Common myeloid progenitor, CD34-positive (primary cell): ENCODE measurements at regions not wholly inside any gene's neighbourhood (a gene's known extent, or its start where the extent isn't known, plus 50 kb on each side); places are given as distances from the start of the nearest gene placed in this dataset.

Experiments used
- CTCF ChIA-PET: fragments of 350-600 bp; sonication (Branson Sonifier 250); formaldehyde crosslinking; loops from one replicate; lab custom pipeline; 2021; ENCODE audit warnings: antibody characterized with exemption; lab: Charles Lee
- POLR2A ChIA-PET: fragments of 350-600 bp; sonication (Branson Sonifier 250); formaldehyde crosslinking; loops from one replicate; lab custom pipeline; 2021; ENCODE audit warnings: antibody characterized with exemption; lab: Charles Lee
- DNase-seq, 3 donors: peaks; one replicate each; pipeline versions ENCODE4 v3.0.0 to v3.0.0-alpha.2; 2013
- H3K27ac ChIP-seq, 2 experiments: 1 replicate in 1 of 2; 2 replicates in 1 of 2; pipeline ENCODE4 v1.7.0; 2013; ENCODE audit warnings: inconsistent platforms in 2 of 2, low read length in 2 of 2, mild to moderate bottlenecking in 2 of 2, low read depth in 1 of 2, moderate library complexity in 1 of 2; ENCODE audit not compliant: severe bottlenecking in 2 of 2, insufficient read depth in 1 of 2, poor library complexity in 1 of 2
- H3K27me3 ChIP-seq, 5 experiments: replicated peaks in 2 of 5; 1 replicate in 3 of 5; 2 replicates in 2 of 5; pipeline versions ENCODE4 v1.6.1 to v1.7.0; 2013; ENCODE audit warnings: low read length in 4 of 5, mild to moderate bottlenecking in 2 of 5, moderate library complexity in 2 of 5, inconsistent platforms in 1 of 5; ENCODE audit not compliant: insufficient read depth in 5 of 5, control insufficient read depth in 4 of 5
- H3K36me3 ChIP-seq, 4 experiments: 1 replicate in 2 of 4; 2 replicates in 2 of 4; pipeline versions ENCODE4 v1.6.1 to v1.7.0; 2013; ENCODE audit warnings: low read length in 3 of 4, control low read depth in 1 of 4, mild to moderate bottlenecking in 1 of 4; ENCODE audit not compliant: control insufficient read depth in 4 of 4, insufficient read depth in 4 of 4
- H3K4me1 ChIP-seq, 4 experiments: 1 replicate in 3 of 4; 2 replicates in 1 of 4; pipeline versions ENCODE4 v1.6.1 to v1.7.1; 2013; ENCODE audit warnings: low read length in 3 of 4, mild to moderate bottlenecking in 3 of 4, control low read depth in 1 of 4, inconsistent platforms in 1 of 4, moderate library complexity in 1 of 4; ENCODE audit not compliant: control insufficient read depth in 4 of 4, insufficient read depth in 4 of 4; ENCODE audit errors: control extremely low read depth in 1 of 4
- H3K4me3 ChIP-seq, 7 experiments: 1 replicate in 4 of 7; 2 replicates in 3 of 7; pipeline versions ENCODE4 v1.5.1 to v1.7.0; 2013; ENCODE audit warnings: mild to moderate bottlenecking in 7 of 7, low read length in 6 of 7, moderate library complexity in 6 of 7, inconsistent platforms in 2 of 7, low read depth in 2 of 7, control low read depth in 1 of 7; ENCODE audit not compliant: insufficient read depth in 4 of 7, control insufficient read depth in 1 of 7; ENCODE audit errors: extremely low read depth in 1 of 7
- H3K9me3 ChIP-seq, 5 experiments: 1 replicate in 4 of 5; 2 replicates in 1 of 5; pipeline versions ENCODE4 v1.6.1 to v1.7.1; 2013; ENCODE audit warnings: low read length in 4 of 5, mild to moderate bottlenecking in 2 of 5, inconsistent platforms in 1 of 5, low read depth in 1 of 5, moderate library complexity in 1 of 5; ENCODE audit not compliant: control insufficient read depth in 4 of 5, insufficient read depth in 2 of 5; ENCODE audit errors: control extremely low read depth in 1 of 5
- WGBS: methylation state at CpG from one replicate; pipeline ENCODE4 v1.1.5; 2013; ENCODE audit not compliant: insufficient coverage; 5-methylcytosine and 5-hydroxymethylcytosine counted together

GRCh38 chr18:27447451-27447881, 262.4 kb upstream of the CHST9 start:
- Histone ChIP-seq H3K9me3 (no peaks in the 10 kb centered on the region), H3K27me3 (no peaks in the 10 kb centered on the region), H3K36me3 (no peaks in the 10 kb centered on the region), H3K4me1 (no peaks in the 10 kb centered on the region), H3K4me3 (no peak overlapping the region), H3K27ac (no peak overlapping the region)
- WGBS, result 86% methylated on average over 5 of the region's 5 CpGs
- DNase-seq, result no peak
- ChIA-PET CTCF (no interaction called here), POLR2A (no interaction called here)

GRCh38 chr18:27430595-27430994, 245.5 kb upstream of the CHST9 start:
- Histone ChIP-seq H3K36me3 (no peaks in the 10 kb centered on the region), H3K27ac (no peak overlapping the region), H3K4me1 (no peaks in the 10 kb centered on the region), H3K27me3 (no peaks in the 10 kb centered on the region), H3K9me3 (peaks cover 0 to 6% (median 3%) of the 10 kb centered on the region in 5 experiments), H3K4me3 (no peak overlapping the region)
- DNase-seq, result no peak
- WGBS, result no CpG with 5 or more reads among the region's 2 CpGs
- POLR2A ChIA-PET, result no interaction called here
- CTCF ChIA-PET, result no interaction called here

GRCh38 chr18:27428716-27429475, 243.8 kb upstream of the CHST9 start:
- H3K36me3 ChIP-seq, result no peaks in the 10 kb centered on the region
- no peak for DNase-seq
- ChIA-PET CTCF (no interaction called here), POLR2A (no interaction called here)
- H3K4me3 ChIP-seq, result no peak overlapping the region
- WGBS, result 87% methylated on average over 2 of the region's 2 CpGs
- H3K27me3 ChIP-seq, result no peaks in the 10 kb centered on the region
- no peaks in the 10 kb centered on the region for H3K4me1 ChIP-seq
- H3K9me3 ChIP-seq, result peaks cover 0 to 6% (median 2%) of the 10 kb centered on the region in 5 experiments
- no peak overlapping the region for H3K27ac ChIP-seq

GRCh38 chr18:27428120-27428519, 243.0 kb upstream of the CHST9 start:
- no peak overlapping the region for H3K27ac ChIP-seq
- H3K9me3 ChIP-seq, result peaks cover 0 to 6% (median 2%) of the 10 kb centered on the region in 5 experiments
- H3K4me1 ChIP-seq, result no peaks in the 10 kb centered on the region
- H3K36me3 ChIP-seq, result no peaks in the 10 kb centered on the region
- WGBS, result 100% methylated on average over 2 of the region's 2 CpGs
- ChIA-PET CTCF (no interaction called here), POLR2A (no interaction called here)
- no peaks in the 10 kb centered on the region for H3K27me3 ChIP-seq
- DNase-seq, result no peak
- no peak overlapping the region for H3K4me3 ChIP-seq

- WGBS, result 100% methylated on average over 1 of the region's 3 CpGs
- Histone ChIP-seq H3K9me3 (peaks cover 0 to 1% (median 0%) of the 10 kb centered on the region in 5 experiments), H3K4me1 (no peaks in the 10 kb centered on the region), H3K36me3 (no peaks in the 10 kb centered on the region), H3K27me3 (no peaks in the 10 kb centered on the region), H3K4me3 (no peak overlapping the region), H3K27ac (no peak overlapping the region)
- CTCF ChIA-PET, result no interaction called here
- POLR2A ChIA-PET, result no interaction called here
- no peak for DNase-seq
Measured at GRCh38 chr18:27423581-27423980, 238.5 kb upstream of the CHST9 start.

GRCh38 chr18:27419646-27420045, 234.5 kb upstream of the CHST9 start:
- ChIA-PET CTCF (no interaction called here), POLR2A (no interaction called here)
- 100% methylated on average over 1 of the region's 2 CpGs for WGBS
- DNase-seq, result no peak
- H3K4me3 ChIP-seq, result no peak overlapping the region
- H3K4me1 ChIP-seq, result no peaks in the 10 kb centered on the region
- no peak overlapping the region for H3K27ac ChIP-seq
- H3K36me3 ChIP-seq, result no peaks in the 10 kb centered on the region
- no peaks in the 10 kb centered on the region for H3K9me3 ChIP-seq
- H3K27me3 ChIP-seq, result no peaks in the 10 kb centered on the region

- DNase-seq, result no peak
- H3K36me3 ChIP-seq, result no peaks in the 10 kb centered on the region
- no peaks in the 10 kb centered on the region for H3K27me3 ChIP-seq
- H3K4me1 ChIP-seq, result no peaks in the 10 kb centered on the region
- 75% methylated on average over 3 of the region's 4 CpGs for WGBS
- POLR2A ChIA-PET, result no interaction called here
- H3K9me3 ChIP-seq, result no peaks in the 10 kb centered on the region
- CTCF ChIA-PET, result no interaction called here
- H3K4me3 ChIP-seq, result no peak overlapping the region
- H3K27ac ChIP-seq, result no peak overlapping the region
Measured at GRCh38 chr18:27415495-27415894, 230.4 kb upstream of the CHST9 start.
